ENCODE measurements at regions not wholly inside any gene's neighbourhood (a gene's known extent, or its start where the extent isn't known, plus 50 kb on each side); places are given as distances from the start of the nearest gene placed in this dataset.

DNA sequence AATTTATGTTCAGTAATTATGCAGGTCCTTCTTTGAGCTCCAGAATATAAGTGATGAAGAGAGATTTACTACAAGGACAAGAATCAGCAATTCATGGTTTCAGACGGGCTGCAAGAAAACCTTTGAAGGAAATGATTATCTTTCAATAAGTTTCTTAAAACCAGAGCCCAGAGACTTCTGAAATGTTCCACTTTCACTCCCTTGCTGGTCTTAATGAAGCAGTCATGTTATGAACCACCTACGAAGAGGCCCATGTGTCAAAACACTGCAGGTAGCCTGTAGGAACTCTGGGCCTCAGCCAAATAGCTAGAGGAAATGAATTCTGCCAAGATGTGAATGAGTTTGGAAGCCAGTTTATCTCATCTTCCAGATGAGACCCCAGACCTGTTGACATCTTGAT is 505.9 kb upstream of the MEF2C start:
- TF ChIP-seq EP300 (IDR thresholded peaks at IDR 0.05) (no peak), POLR2A (IDR thresholded peaks at IDR 0.05) (no peak), POLR2AphosphoS5 (IDR thresholded peaks at IDR 0.05) (no peak)
- TF ChIP-seq, protein P1, sequence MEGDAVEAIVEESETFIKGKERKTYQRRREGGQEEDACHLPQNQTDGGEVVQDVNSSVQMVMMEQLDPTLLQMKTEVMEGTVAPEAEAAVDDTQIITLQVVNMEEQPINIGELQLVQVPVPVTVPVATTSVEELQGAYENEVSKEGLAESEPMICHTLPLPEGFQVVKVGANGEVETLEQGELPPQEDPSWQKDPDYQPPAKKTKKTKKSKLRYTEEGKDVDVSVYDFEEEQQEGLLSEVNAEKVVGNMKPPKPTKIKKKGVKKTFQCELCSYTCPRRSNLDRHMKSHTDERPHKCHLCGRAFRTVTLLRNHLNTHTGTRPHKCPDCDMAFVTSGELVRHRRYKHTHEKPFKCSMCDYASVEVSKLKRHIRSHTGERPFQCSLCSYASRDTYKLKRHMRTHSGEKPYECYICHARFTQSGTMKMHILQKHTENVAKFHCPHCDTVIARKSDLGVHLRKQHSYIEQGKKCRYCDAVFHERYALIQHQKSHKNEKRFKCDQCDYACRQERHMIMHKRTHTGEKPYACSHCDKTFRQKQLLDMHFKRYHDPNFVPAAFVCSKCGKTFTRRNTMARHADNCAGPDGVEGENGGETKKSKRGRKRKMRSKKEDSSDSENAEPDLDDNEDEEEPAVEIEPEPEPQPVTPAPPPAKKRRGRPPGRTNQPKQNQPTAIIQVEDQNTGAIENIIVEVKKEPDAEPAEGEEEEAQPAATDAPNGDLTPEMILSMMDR (IDR thresholded peaks at IDR 0.05): no peak
- H3K27ac ChIP-seq: no peak overlapping the region
- no peaks in the 10 kb centered on the region for H3K36me3 ChIP-seq
- H3K4me3 ChIP-seq: no peak overlapping the region
- no peaks in the 10 kb centered on the region for H3K9me3 ChIP-seq
- no peaks in the 10 kb centered on the region for H3K4me1 ChIP-seq
- ATAC-seq: no peak
- no peaks in the 10 kb centered on the region for H3K27me3 ChIP-seq
- 72 to 100% methylated on average over 2 of the region's 2 CpGs for WGBS, 2 donors (ENCODE audit: low coverage in 1 of 2)

DNA sequence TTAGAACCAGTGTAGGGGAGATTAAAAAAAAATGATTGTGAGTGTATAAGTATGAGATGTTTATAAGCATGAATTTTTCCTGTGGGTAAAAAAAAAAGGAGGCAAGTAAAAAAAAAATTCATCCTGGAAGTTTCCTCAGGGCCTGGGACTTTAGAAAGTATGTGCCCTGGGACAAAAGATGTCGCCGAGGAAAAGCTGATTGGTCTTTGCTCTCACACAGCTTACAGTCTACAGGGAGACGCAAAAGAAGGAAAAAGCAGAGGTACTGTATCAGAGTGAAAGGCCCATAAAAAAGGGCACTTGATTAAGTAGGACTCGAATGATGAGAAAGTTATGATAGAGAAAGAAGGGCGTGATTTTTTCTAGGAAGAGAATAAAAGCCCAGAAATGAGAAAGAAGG is 501.4 kb upstream of the MEF2C start:
- no peak for ATAC-seq
- Histone ChIP-seq H3K4me1 (no peaks in the 10 kb centered on the region), H3K4me3 (no peak overlapping the region), H3K27ac (no peak overlapping the region), H3K36me3 (no peaks in the 10 kb centered on the region), H3K27me3 (no peaks in the 10 kb centered on the region), H3K9me3 (no peaks in the 10 kb centered on the region)
- TF ChIP-seq, protein P1 (IDR thresholded peaks at IDR 0.05): no peak
- TF ChIP-seq EP300 (IDR thresholded peaks at IDR 0.05) (no peak), POLR2A (IDR thresholded peaks at IDR 0.05) (no peak), POLR2AphosphoS5 (IDR thresholded peaks at IDR 0.05) (no peak)
- WGBS, 2 donors (ENCODE audit: low coverage in 1 of 2): 83 to 85% methylated on average over 2 to 5 of the region's 5 CpGs

DNA sequence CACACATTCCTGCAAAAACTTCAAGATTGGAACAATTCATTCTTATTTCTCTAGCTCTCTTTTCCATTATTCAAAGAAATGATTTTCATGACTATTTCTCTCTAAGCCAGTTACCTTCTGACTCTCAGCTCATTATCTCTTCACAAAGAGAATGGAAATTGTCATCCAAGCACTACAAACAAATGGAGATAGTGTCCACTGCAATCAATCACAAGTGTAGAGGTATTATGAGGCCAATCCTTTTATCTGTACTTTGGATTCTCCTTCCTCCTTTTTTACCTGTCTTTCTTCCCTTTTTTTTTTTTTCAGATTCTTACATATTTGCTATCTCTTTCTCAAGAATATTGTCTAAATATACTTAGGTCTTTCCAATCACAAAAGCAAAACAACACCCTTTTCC is 497.7 kb upstream of the MEF2C start:
- Histone ChIP-seq H3K4me3 (no peak overlapping the region), H3K27ac (no peak overlapping the region), H3K4me1 (no peaks in the 10 kb centered on the region), H3K27me3 (no peaks in the 10 kb centered on the region), H3K9me3 (no peaks in the 10 kb centered on the region), H3K36me3 (no peaks in the 10 kb centered on the region)
- TF ChIP-seq EP300 (IDR thresholded peaks at IDR 0.05): no peak
- TF ChIP-seq, protein P1 (IDR thresholded peaks at IDR 0.05): no peak
- no peak for TF ChIP-seq POLR2A (IDR thresholded peaks at IDR 0.05)
- TF ChIP-seq POLR2AphosphoS5 (IDR thresholded peaks at IDR 0.05): no peak
- ATAC-seq: no peak

DNA sequence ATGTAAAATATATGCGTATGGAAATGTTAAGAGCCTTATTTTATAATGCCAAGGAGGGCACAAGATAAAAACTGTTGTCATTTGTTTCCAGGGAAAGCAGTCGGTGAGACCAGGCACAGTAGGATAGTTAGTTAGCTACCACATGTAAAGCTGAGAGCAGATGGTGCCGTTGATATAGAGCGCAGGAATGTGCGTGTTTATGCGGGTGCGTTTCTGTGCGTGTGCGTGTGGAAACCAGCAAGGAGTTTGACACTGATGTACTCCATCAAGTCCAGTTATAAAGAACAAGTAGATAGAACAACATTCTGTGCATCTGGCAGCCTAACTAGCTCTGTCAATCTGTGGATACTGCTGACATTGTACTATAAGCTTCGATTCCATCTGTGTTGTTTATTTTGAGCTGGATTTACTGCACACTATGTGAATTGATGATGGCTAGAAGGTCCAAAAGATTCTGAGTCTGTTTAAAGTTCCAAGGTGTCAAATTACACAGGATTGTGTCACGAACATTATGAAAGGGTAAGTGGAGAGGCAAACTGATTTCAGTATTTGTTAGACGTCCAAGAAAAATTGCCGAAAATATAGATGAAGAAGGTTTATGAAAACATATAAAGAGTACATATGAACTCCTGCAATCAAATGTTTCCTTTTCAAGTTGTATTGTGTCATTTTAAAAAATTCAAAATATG is 494.9 kb upstream of the MEF2C start:
- no peaks in the 10 kb centered on the region for H3K4me1 ChIP-seq
- no peak overlapping the region for H3K27ac ChIP-seq
- no peak for TF ChIP-seq POLR2A (IDR thresholded peaks at IDR 0.05)
- ATAC-seq: no peak
- H3K27me3 ChIP-seq: no peaks in the 10 kb centered on the region
- no peaks in the 10 kb centered on the region for H3K36me3 ChIP-seq
- 65% methylated on average over 13 of the region's 13 CpGs for whole genome bisulfite sequencing, 2 donors (ENCODE audit: low coverage in 1 of 2)
- H3K9me3 ChIP-seq: no peaks in the 10 kb centered on the region
- H3K4me3 ChIP-seq: no peak overlapping the region

DNA sequence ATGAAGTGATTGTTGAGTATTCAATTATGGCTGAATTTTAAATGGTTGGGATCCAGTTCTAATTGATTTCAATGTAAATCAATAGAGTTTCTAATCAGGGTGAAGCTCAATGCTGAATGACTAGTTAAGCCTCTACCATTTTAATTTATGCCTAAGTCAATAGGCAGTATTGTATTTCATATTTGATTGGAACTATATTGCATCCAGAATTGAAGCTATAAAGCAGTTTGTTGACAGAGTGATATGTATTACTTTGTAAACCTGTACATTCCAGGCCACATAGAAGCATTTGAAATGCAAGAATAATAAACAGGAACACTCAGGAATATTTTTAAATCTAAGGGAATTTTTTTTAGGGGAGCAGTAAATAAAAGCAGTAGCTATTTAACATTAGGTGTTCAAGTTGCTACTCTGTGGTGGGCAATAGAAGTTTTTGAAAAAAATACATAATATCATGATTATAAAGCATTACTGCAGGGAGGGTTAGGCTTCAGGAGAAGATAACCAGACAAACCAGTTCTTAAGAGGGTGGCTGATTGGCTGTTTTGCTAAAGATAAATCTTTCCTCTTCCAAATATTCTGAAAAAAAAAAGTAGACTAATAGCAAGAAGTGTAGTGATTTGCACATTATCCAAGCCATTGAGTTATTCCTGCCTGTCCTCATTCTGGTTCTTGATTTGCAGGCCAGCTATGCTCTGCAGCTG is 492.0 kb upstream of the MEF2C start:
- Histone ChIP-seq H3K27ac (no peak overlapping the region), H3K4me1 (no peaks in the 10 kb centered on the region), H3K36me3 (no peaks in the 10 kb centered on the region), H3K27me3 (no peaks in the 10 kb centered on the region), H3K4me3 (no peak overlapping the region), H3K9me3 (no peaks in the 10 kb centered on the region)
- TF ChIP-seq EP300 (IDR thresholded peaks at IDR 0.05) (no peak), POLR2A (IDR thresholded peaks at IDR 0.05) (no peak), POLR2AphosphoS5 (IDR thresholded peaks at IDR 0.05) (no peak)
- TF ChIP-seq, protein P1 (IDR thresholded peaks at IDR 0.05): no peak
- no peak for ATAC-seq
